ENCODE measurements at regions not wholly inside any gene's neighbourhood (a gene's known extent, or its start where the extent isn't known, plus 50 kb on each side); places are given as distances from the start of the nearest gene placed in this dataset.
"Not testable (repeated sequence)": the region's sequence is repeated elsewhere in the genome, so short reads cannot be mapped to it uniquely, and the experiment has no call there.

DNA sequence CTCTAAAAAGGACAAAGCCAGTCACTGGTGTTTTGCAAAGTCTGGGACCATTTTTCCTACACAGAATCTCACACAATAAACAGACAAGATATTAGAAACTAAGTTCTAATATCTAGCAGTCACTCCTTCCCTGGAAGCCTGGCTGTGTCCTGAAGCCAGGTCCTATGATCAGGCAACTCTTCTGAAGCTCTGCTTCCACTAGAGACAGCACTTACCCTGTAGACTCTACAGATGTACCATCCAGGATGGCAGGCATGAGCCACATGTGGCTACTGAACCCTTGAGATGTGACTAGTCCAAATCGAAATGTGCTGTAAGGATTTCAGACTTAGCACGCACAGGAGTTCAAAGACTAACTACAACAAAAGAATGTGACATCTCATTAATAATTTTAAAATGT lies 110.3 kb upstream of the NBPF9 start:
- H3K4me1 Mint-ChIP-seq; DNase-seq; H3K27ac ChIP-seq (ENCODE audit: low read depth, low read length); H3K9ac ChIP-seq (ENCODE audit: extremely low read depth, low read length, poor library complexity, severe bottlenecking); H3K27ac Mint-ChIP-seq; H3K27me3 ChIP-seq (ENCODE audit: control insufficient read depth, insufficient read depth, low read length, poor library complexity, severe bottlenecking); H3K36me3 ChIP-seq (ENCODE audit: control insufficient read depth, insufficient read depth, low read length); H3K4me3 ChIP-seq (ENCODE audit: low read length); H3K9me3 ChIP-seq (ENCODE audit: control insufficient read depth, low read length); H3K4me1 ChIP-seq (ENCODE audit: control insufficient read depth, insufficient read depth, low read length); H3K36me3 Mint-ChIP-seq (ENCODE audit: low read depth); H3K27me3 Mint-ChIP-seq (ENCODE audit: insufficient read depth); H3K9me3 Mint-ChIP-seq; H3K4me3 Mint-ChIP-seq: not testable (repeated sequence)
- no CpG with 5 or more reads among the region's 2 CpGs for WGBS, 2 experiments (ENCODE audit: insufficient coverage in 1 of 2, insufficient read length in 1 of 2)

- WGBS, 2 experiments (ENCODE audit: insufficient coverage in 1 of 2, insufficient read length in 1 of 2) = no CpG with 5 or more reads among the region's 7 CpGs
- H3K27ac ChIP-seq (ENCODE audit: low read depth, low read length); H3K9ac ChIP-seq (ENCODE audit: extremely low read depth, low read length, poor library complexity, severe bottlenecking); H3K4me3 ChIP-seq (ENCODE audit: low read length); H3K36me3 ChIP-seq (ENCODE audit: control insufficient read depth, insufficient read depth, low read length); H3K4me3 Mint-ChIP-seq; H3K9me3 Mint-ChIP-seq; H3K36me3 Mint-ChIP-seq (ENCODE audit: low read depth); H3K27me3 ChIP-seq (ENCODE audit: control insufficient read depth, insufficient read depth, low read length, poor library complexity, severe bottlenecking); H3K27ac Mint-ChIP-seq; H3K4me1 ChIP-seq (ENCODE audit: control insufficient read depth, insufficient read depth, low read length); H3K4me1 Mint-ChIP-seq; H3K27me3 Mint-ChIP-seq (ENCODE audit: insufficient read depth); H3K9me3 ChIP-seq (ENCODE audit: control insufficient read depth, low read length): not testable (repeated sequence)
- DNase-seq = peak; percentile 43
Observed at GRCh38 chr1:149218080-149218988, 115.0 kb upstream of the NBPF9 start.

DNA sequence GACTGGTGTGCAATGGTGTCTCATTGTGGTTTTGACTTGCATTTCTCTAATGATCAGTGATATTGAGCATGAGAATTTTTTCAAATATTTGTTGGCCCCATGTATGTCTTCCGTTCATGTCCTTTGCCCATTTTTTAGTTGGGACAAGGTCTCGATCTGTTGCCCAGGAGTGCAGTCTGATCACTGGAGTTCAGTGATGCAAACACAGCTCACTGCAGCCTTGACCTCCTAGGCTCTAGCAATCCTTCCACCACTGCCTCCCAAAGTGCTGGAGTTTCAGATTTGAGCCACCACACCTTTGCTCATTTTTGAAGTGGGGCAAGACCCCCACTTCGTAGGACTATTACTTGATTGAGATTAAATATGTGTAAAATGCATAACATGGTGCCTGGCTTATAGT lies 116.2 kb upstream of the NBPF9 start:
- not testable (repeated sequence) for H3K27ac ChIP-seq (ENCODE audit: low read depth, low read length); H3K9ac ChIP-seq (ENCODE audit: extremely low read depth, low read length, poor library complexity, severe bottlenecking); H3K9me3 Mint-ChIP-seq; H3K4me1 Mint-ChIP-seq; H3K27ac Mint-ChIP-seq; H3K36me3 Mint-ChIP-seq (ENCODE audit: low read depth); H3K4me3 Mint-ChIP-seq; H3K4me1 ChIP-seq (ENCODE audit: control insufficient read depth, insufficient read depth, low read length); H3K36me3 ChIP-seq (ENCODE audit: control insufficient read depth, insufficient read depth, low read length); H3K4me3 ChIP-seq (ENCODE audit: low read length); H3K27me3 ChIP-seq (ENCODE audit: control insufficient read depth, insufficient read depth, low read length, poor library complexity, severe bottlenecking); DNase-seq; H3K9me3 ChIP-seq (ENCODE audit: control insufficient read depth, low read length); H3K27me3 Mint-ChIP-seq (ENCODE audit: insufficient read depth)
- no CpG with 5 or more reads among the region's 3 CpGs for WGBS, 2 experiments (ENCODE audit: insufficient coverage in 1 of 2, insufficient read length in 1 of 2)

- H3K4me1 ChIP-seq (ENCODE audit: control insufficient read depth, insufficient read depth, low read length); H3K4me3 ChIP-seq (ENCODE audit: low read length); H3K27ac Mint-ChIP-seq; H3K4me3 Mint-ChIP-seq; H3K27me3 Mint-ChIP-seq (ENCODE audit: insufficient read depth); H3K36me3 Mint-ChIP-seq (ENCODE audit: low read depth); H3K4me1 Mint-ChIP-seq; H3K27ac ChIP-seq (ENCODE audit: low read depth, low read length); H3K9me3 Mint-ChIP-seq; DNase-seq; H3K36me3 ChIP-seq (ENCODE audit: control insufficient read depth, insufficient read depth, low read length); H3K9ac ChIP-seq (ENCODE audit: extremely low read depth, low read length, poor library complexity, severe bottlenecking); H3K9me3 ChIP-seq (ENCODE audit: control insufficient read depth, low read length); H3K27me3 ChIP-seq (ENCODE audit: control insufficient read depth, insufficient read depth, low read length, poor library complexity, severe bottlenecking): not testable (repeated sequence)
- WGBS, 2 experiments (ENCODE audit: insufficient coverage in 1 of 2, insufficient read length in 1 of 2) = no CpG with 5 or more reads among the region's 4 CpGs
Observed at GRCh38 chr1:149220463-149221074, 117.2 kb upstream of the NBPF9 start.

GRCh38 chr1:149227933-149228665 lies 124.7 kb upstream of the NBPF9 start:
- not testable (repeated sequence) for H3K36me3 ChIP-seq (ENCODE audit: control insufficient read depth, insufficient read depth, low read length); H3K4me1 ChIP-seq (ENCODE audit: control insufficient read depth, insufficient read depth, low read length); H3K4me3 Mint-ChIP-seq; H3K4me1 Mint-ChIP-seq; H3K36me3 Mint-ChIP-seq (ENCODE audit: low read depth); H3K27ac ChIP-seq (ENCODE audit: low read depth, low read length); H3K9me3 ChIP-seq (ENCODE audit: control insufficient read depth, low read length); H3K27me3 ChIP-seq (ENCODE audit: control insufficient read depth, insufficient read depth, low read length, poor library complexity, severe bottlenecking); H3K4me3 ChIP-seq (ENCODE audit: low read length); H3K9ac ChIP-seq (ENCODE audit: extremely low read depth, low read length, poor library complexity, severe bottlenecking); H3K9me3 Mint-ChIP-seq; DNase-seq; H3K27me3 Mint-ChIP-seq (ENCODE audit: insufficient read depth)
- WGBS, 2 experiments (ENCODE audit: insufficient coverage in 1 of 2, insufficient read length in 1 of 2) = 57% methylated on average over 2 of the region's 7 CpGs; no CpG with 5 or more reads in 1 of the 2 experiments
- peak overlapping the region; percentile 89 for H3K27ac Mint-ChIP-seq

DNA sequence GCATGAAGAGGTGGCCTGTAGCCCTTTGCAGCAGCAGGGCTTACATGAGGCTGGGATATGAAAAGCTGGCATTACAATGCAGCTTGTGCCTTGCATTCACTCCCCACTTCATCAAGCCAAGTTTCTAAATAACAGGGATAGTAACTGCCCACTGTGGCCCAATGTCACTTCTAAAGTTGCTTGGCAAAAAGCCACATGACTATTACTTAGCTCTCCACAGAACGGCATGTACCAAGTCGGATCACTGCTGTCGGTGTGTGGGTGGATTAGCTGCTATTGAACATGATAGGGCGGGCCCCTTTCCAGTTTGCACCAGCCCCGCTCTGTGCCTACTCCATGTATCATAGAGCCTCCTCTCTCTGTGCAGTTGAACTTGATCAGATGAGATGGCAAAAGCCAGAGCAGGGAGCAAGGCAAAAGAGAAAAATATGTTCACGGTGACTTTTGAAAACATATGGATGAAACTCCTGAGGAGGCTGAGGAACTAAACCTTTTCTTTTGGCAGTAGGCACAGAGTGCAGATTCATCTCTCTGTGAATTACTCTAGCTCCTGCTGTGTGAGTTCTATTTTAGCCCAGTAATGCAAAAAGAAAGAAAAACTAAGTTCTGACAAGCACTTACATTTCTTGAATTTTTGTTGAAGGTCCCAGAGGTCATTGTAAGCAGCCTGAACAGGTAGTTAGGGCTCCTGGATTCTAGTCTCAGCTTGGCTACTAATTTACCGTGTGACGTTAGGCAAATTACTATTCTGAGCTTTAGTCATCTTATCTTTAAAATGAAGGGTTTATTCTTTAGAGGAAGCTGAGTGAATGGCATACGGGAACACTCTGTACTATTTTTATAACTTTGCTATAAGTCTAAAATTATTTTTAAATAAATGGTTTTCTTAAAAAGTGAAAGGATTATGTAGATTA lies 125.6 kb upstream of the NBPF9 start:
- H3K9ac ChIP-seq (ENCODE audit: extremely low read depth, low read length, poor library complexity, severe bottlenecking); H3K9me3 Mint-ChIP-seq; H3K36me3 ChIP-seq (ENCODE audit: control insufficient read depth, insufficient read depth, low read length); H3K4me3 ChIP-seq (ENCODE audit: low read length); H3K9me3 ChIP-seq (ENCODE audit: control insufficient read depth, low read length); H3K27ac ChIP-seq (ENCODE audit: low read depth, low read length); H3K27me3 ChIP-seq (ENCODE audit: control insufficient read depth, insufficient read depth, low read length, poor library complexity, severe bottlenecking); H3K4me1 ChIP-seq (ENCODE audit: control insufficient read depth, insufficient read depth, low read length); H3K4me1 Mint-ChIP-seq; H3K27ac Mint-ChIP-seq; H3K27me3 Mint-ChIP-seq (ENCODE audit: insufficient read depth); DNase-seq; H3K4me3 Mint-ChIP-seq; H3K36me3 Mint-ChIP-seq (ENCODE audit: low read depth): not testable (repeated sequence)
- no CpG with 5 or more reads among the region's 9 CpGs for WGBS, 2 experiments (ENCODE audit: insufficient coverage in 1 of 2, insufficient read length in 1 of 2)
